HG03135 (cell line): ENCODE measurements at regions not wholly inside any gene's neighbourhood (a gene's known extent, or its start where the extent isn't known, plus 50 kb on each side); places are given as distances from the start of the nearest gene placed in this dataset.

Source experiments
- ATAC-seq: cut with Tn5 transposase; IDR thresholded peaks from one replicate; pipeline ENCODE4 v1.9.1; 2021; ENCODE audit warnings: mild to moderate bottlenecking, moderate library complexity; ENCODE audit not compliant: unreplicated experiment

- ATAC-seq, result no peak
Measured at GRCh38 chr13:61765181-61765742, 349.6 kb upstream of the PCDH20 start.

GRCh38 chr13:61761690-61762089, 346.0 kb upstream of the PCDH20 start:
- no peak for ATAC-seq

- no peak for ATAC-seq
Measured at GRCh38 chr13:61760102-61760501, 344.5 kb upstream of the PCDH20 start.

GRCh38 chr13:61756031-61756430, 340.4 kb upstream of the PCDH20 start:
- ATAC-seq, result no peak

- ATAC-seq, result no peak
Measured at GRCh38 chr13:61751039-61751438, 335.4 kb upstream of the PCDH20 start.

GRCh38 chr13:61738236-61738750, 322.6 kb upstream of the PCDH20 start:
- ATAC-seq, result no peak

GRCh38 chr13:61734683-61735082, 319.0 kb upstream of the PCDH20 start:
- no peak for ATAC-seq

GRCh38 chr13:61728471-61728870, 312.8 kb upstream of the PCDH20 start:
- no peak for ATAC-seq

- no peak for ATAC-seq
Measured at GRCh38 chr13:61727767-61728166, 312.1 kb upstream of the PCDH20 start.

- ATAC-seq, result no peak
Measured at GRCh38 chr13:61725806-61726205, 310.2 kb upstream of the PCDH20 start.

- no peak for ATAC-seq
Measured at GRCh38 chr13:61722119-61722518, 306.5 kb upstream of the PCDH20 start.

- no peak for ATAC-seq
Measured at GRCh38 chr13:61712621-61713020, 297.0 kb upstream of the PCDH20 start.

GRCh38 chr13:61709258-61709657, 293.6 kb upstream of the PCDH20 start:
- ATAC-seq, result no peak

- no peak for ATAC-seq
Measured at GRCh38 chr13:61706899-61707298, 291.2 kb upstream of the PCDH20 start.

- ATAC-seq, result no peak
Measured at GRCh38 chr13:61700620-61701019, 285.0 kb upstream of the PCDH20 start.

- no peak for ATAC-seq
Measured at GRCh38 chr13:61700181-61700580, 284.5 kb upstream of the PCDH20 start.

GRCh38 chr13:61696676-61697075, 281.0 kb upstream of the PCDH20 start:
- no peak for ATAC-seq

GRCh38 chr13:61695147-61695546, 279.5 kb upstream of the PCDH20 start:
- no peak for ATAC-seq

GRCh38 chr13:61692691-61693090, 277.0 kb upstream of the PCDH20 start:
- no peak for ATAC-seq

GRCh38 chr13:61685682-61686012, 270.0 kb upstream of the PCDH20 start:
- no peak for ATAC-seq

GRCh38 chr13:61684976-61685681, 269.5 kb upstream of the PCDH20 start:
- no peak for ATAC-seq

- ATAC-seq, result no peak
Measured at GRCh38 chr13:61672756-61673155, 257.1 kb upstream of the PCDH20 start.
